H9 (cell line): ENCODE measurements at regions not wholly inside any gene's neighbourhood (a gene's known extent, or its start where the extent isn't known, plus 50 kb on each side); places are given as distances from the start of the nearest gene placed in this dataset.

Source experiments
- DNase-seq: peaks from one replicate; pipeline ENCODE4 v3.0.0-alpha.2; 2017
- H2AFZ ChIP-seq: one replicate; pipeline ENCODE4 v1.6.1; 2013; ENCODE audit warnings: mild to moderate bottlenecking, low read length, control low read depth, moderate library complexity
- H2AK5ac ChIP-seq: 2 replicates; pipeline ENCODE4 v1.6.1; 2013; ENCODE audit warnings: low read length, control low read depth, mixed read lengths; ENCODE audit not compliant: insufficient read length
- H2BK120ac ChIP-seq: one replicate; pipeline ENCODE4 v1.6.1; 2013; ENCODE audit warnings: low read depth, mild to moderate bottlenecking, low read length, control low read depth, inconsistent platforms; ENCODE audit not compliant: poor library complexity, severe bottlenecking
- H2BK12ac ChIP-seq: 2 replicates; pipeline ENCODE4 v1.6.1; 2013; ENCODE audit warnings: low read length, control low read depth, mixed read lengths, low read depth; ENCODE audit not compliant: insufficient read length
- H2BK15ac ChIP-seq: 2 replicates; pipeline ENCODE4 v1.6.1; 2013; ENCODE audit warnings: low read depth, low read length, control low read depth
- H2BK20ac ChIP-seq: one replicate; pipeline ENCODE4 v1.6.1; 2013; ENCODE audit warnings: low read depth, mild to moderate bottlenecking, low read length, control low read depth, inconsistent platforms; ENCODE audit not compliant: poor library complexity, severe bottlenecking
- H2BK5ac ChIP-seq: 2 replicates; pipeline ENCODE4 v1.6.1; 2013; ENCODE audit warnings: low read length, control low read depth, mixed read lengths; ENCODE audit not compliant: insufficient read length
- H3K14ac ChIP-seq: 2 replicates; pipeline ENCODE4 v1.6.1; 2013; ENCODE audit warnings: low read length, control low read depth; ENCODE audit not compliant: insufficient read depth
- H3K18ac ChIP-seq: 2 replicates; pipeline ENCODE4 v1.6.1; 2013; ENCODE audit warnings: low read depth, mild to moderate bottlenecking, mixed read lengths, low read length, control low read depth; ENCODE audit not compliant: insufficient read length
- H3K23ac ChIP-seq: 2 replicates; pipeline ENCODE4 v1.6.1; 2013; ENCODE audit warnings: low read length, control low read depth, mixed read lengths, low read depth; ENCODE audit not compliant: insufficient read length
- H3K23me2 ChIP-seq: 2 replicates; pipeline ENCODE4 v1.6.1; 2013; ENCODE audit warnings: low read depth, mild to moderate bottlenecking, mixed read lengths, low read length, control low read depth; ENCODE audit not compliant: insufficient read length, poor library complexity, severe bottlenecking
- H3K27ac ChIP-seq: 2 replicates; pipeline ENCODE4 v1.5.1; 2013; ENCODE audit warnings: low read length, control low read depth, mixed read lengths, low read depth; ENCODE audit not compliant: insufficient read length
- H3K27me3 ChIP-seq: 2 replicates; pipeline ENCODE4 v1.6.1; 2013; ENCODE audit warnings: low read length, control low read depth, inconsistent platforms; ENCODE audit not compliant: insufficient read depth
- H3K4ac ChIP-seq: 2 replicates; pipeline ENCODE4 v1.6.1; 2013; ENCODE audit warnings: low read depth, mild to moderate bottlenecking, control low read depth, inconsistent platforms, low read length, moderate library complexity
- H3K4me1 ChIP-seq: 2 replicates; pipeline ENCODE4 v1.6.1; 2013; ENCODE audit warnings: low read length, control low read depth, inconsistent platforms; ENCODE audit not compliant: insufficient read depth
- H3K4me2 ChIP-seq: 2 replicates; pipeline ENCODE4 v1.6.1; 2013; ENCODE audit warnings: low read length, control low read depth, mixed read lengths; ENCODE audit not compliant: insufficient read length, insufficient read depth
- H3K56ac ChIP-seq: 2 replicates; pipeline ENCODE4 v1.6.1; 2013; ENCODE audit warnings: low read depth, mild to moderate bottlenecking, mixed read lengths, low read length, control low read depth; ENCODE audit not compliant: insufficient read length
- H3K79me1 ChIP-seq: 2 replicates; pipeline ENCODE4 v1.6.1; 2013; ENCODE audit warnings: low read depth, mild to moderate bottlenecking, moderate library complexity, low read length, control low read depth, inconsistent platforms; ENCODE audit not compliant: insufficient read depth, poor library complexity, severe bottlenecking
- H3K79me2 ChIP-seq: 2 replicates; pipeline ENCODE4 v1.6.1; 2013; ENCODE audit warnings: low read length, control low read depth, inconsistent platforms; ENCODE audit not compliant: insufficient read depth
- H3K9ac ChIP-seq: 2 replicates; pipeline ENCODE4 v1.6.1; 2013; ENCODE audit warnings: low read length, control low read depth, mixed read lengths; ENCODE audit not compliant: insufficient read length; ENCODE audit errors: extremely low read depth
- H3K9me3 ChIP-seq: one replicate; pipeline ENCODE4 v1.6.1; 2013; ENCODE audit warnings: low read depth, low read length, inconsistent platforms; ENCODE audit not compliant: control insufficient read depth
- H3T11ph ChIP-seq: one replicate; pipeline ENCODE4 v1.6.1; 2013; ENCODE audit warnings: mild to moderate bottlenecking, low read length, control low read depth, inconsistent platforms
- H4K20me1 ChIP-seq: one replicate; pipeline ENCODE4 v1.6.1; 2013; ENCODE audit not compliant: control insufficient read depth, insufficient read length, insufficient read depth
- H4K5ac ChIP-seq: 2 replicates; pipeline ENCODE4 v1.6.1; 2013; ENCODE audit warnings: low read depth, mild to moderate bottlenecking, mixed read lengths, low read length, control low read depth; ENCODE audit not compliant: insufficient read length
- H4K8ac ChIP-seq: replicated peaks from 2 replicates; pipeline ENCODE4 v1.6.1; 2013; ENCODE audit warnings: low read length, control low read depth, mixed read lengths, low read depth; ENCODE audit not compliant: insufficient read length
- H4K91ac ChIP-seq: 2 replicates; pipeline ENCODE4 v1.6.1; 2013; ENCODE audit warnings: low read depth, mild to moderate bottlenecking, moderate library complexity, mixed read lengths, low read length, control low read depth; ENCODE audit not compliant: insufficient read length
- H3K27ac Mint-ChIP-seq, 3 experiments: 2 replicates in 2 of 3; 3 replicates in 1 of 3; pipeline ENCODE4 v1.8.0; 2020 to 2021; ENCODE audit warnings: mixed read lengths in 3 of 3, mild to moderate bottlenecking in 1 of 3, moderate library complexity in 1 of 3
- H3K27me3 Mint-ChIP-seq: 2 replicates; pipeline ENCODE4 v1.8.0; 2021; ENCODE audit warnings: low read depth, mild to moderate bottlenecking, moderate library complexity, mixed read lengths
- H3K36me3 Mint-ChIP-seq, 3 experiments: 2 replicates in 2 of 3; 3 replicates in 1 of 3; pipeline ENCODE4 v1.8.0; 2020 to 2021; ENCODE audit warnings: low read depth in 3 of 3, mixed read lengths in 3 of 3; ENCODE audit not compliant: insufficient read depth in 1 of 3
- H3K4me1 Mint-ChIP-seq, 2 experiments: 2 replicates each; pipeline ENCODE4 v1.8.0; 2020; ENCODE audit warnings: mixed read lengths in 2 of 2
- H3K4me3 Mint-ChIP-seq, 2 experiments: 2 replicates in 1 of 2; 3 replicates in 1 of 2; pipeline ENCODE4 v1.8.0; 2020 to 2021; ENCODE audit warnings: mild to moderate bottlenecking in 2 of 2, mixed read lengths in 2 of 2, moderate library complexity in 1 of 2
- H3K9me3 Mint-ChIP-seq, 2 experiments: 2 replicates in 1 of 2; 3 replicates in 1 of 2; pipeline ENCODE4 v1.8.0; 2020; ENCODE audit warnings: mild to moderate bottlenecking in 2 of 2, mixed read lengths in 2 of 2, moderate library complexity in 1 of 2
- WGBS: extraction: QIAGEN DNeasy Blood & Tissue Kit; methylation state at CpG from one replicate; pipeline ENCODE4 v1.1.7; 2013; ENCODE audit warnings: missing lambda C conversion rate, low lambda C conversion rate, mixed read lengths; ENCODE audit not compliant: insufficient read length; ENCODE audit errors: extremely low coverage; 5-methylcytosine and 5-hydroxymethylcytosine counted together
- TF ChIP-seq, protein P1 (sequence below): fragments of 200-600 bp; sonication (generic); conservative IDR thresholded peaks from 3 replicates; pipeline ENCODE4 v1.8.0; 2021; ENCODE audit warnings: antibody characterized with exemption, mild to moderate bottlenecking

DNA sequence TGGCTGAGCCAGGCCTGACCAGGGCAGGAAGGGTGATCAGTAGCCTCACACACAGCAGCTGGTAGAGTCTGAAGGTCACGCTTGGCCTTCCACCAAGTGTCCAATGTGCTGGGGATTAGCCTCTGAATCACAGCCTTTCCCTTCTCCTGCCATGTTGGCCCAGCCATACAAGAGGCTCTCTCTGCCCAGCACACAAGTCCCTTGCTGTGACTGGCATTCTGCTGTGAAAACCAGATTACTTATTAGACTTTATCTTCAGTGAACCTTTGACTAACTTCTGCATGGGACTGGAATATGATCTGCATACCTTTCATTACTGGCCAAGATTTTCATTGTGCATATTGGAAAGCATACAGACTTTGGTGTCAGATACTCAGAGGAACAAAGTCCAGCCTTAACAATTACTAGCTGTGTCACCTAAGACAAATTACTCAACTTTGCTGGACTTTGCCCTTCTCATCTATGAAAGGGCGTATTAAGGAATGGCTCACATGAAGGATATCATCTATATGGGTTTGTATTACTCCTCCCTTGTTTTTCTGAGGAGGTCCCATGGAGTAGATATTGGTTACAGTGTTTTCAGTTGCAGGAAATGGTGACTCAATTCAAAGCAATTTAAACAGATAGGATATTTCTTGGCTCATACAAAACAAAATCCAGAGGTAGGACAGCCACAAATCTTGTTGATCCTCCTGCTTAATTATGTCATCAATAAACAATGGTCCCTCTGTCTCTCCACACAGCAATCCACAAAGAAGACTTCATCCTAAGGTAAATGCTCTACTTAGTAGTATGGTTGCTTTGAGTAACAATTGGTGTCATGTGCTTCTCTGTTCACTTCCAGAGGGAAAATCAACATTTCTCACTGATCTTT, 99.6 kb downstream of the DYRK2 start:
- H4K8ac ChIP-seq: no peak overlapping the region
- no peak overlapping the region for H4K91ac ChIP-seq
- TF ChIP-seq, protein P1, sequence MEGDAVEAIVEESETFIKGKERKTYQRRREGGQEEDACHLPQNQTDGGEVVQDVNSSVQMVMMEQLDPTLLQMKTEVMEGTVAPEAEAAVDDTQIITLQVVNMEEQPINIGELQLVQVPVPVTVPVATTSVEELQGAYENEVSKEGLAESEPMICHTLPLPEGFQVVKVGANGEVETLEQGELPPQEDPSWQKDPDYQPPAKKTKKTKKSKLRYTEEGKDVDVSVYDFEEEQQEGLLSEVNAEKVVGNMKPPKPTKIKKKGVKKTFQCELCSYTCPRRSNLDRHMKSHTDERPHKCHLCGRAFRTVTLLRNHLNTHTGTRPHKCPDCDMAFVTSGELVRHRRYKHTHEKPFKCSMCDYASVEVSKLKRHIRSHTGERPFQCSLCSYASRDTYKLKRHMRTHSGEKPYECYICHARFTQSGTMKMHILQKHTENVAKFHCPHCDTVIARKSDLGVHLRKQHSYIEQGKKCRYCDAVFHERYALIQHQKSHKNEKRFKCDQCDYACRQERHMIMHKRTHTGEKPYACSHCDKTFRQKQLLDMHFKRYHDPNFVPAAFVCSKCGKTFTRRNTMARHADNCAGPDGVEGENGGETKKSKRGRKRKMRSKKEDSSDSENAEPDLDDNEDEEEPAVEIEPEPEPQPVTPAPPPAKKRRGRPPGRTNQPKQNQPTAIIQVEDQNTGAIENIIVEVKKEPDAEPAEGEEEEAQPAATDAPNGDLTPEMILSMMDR: no peak
- H3K18ac ChIP-seq: no peak overlapping the region
- no peak overlapping the region for H3T11ph ChIP-seq
- no peak overlapping the region for H3K4ac ChIP-seq
- H3K4me2 ChIP-seq: no peak overlapping the region
- no peak overlapping the region for H3K27ac ChIP-seq
- H3K56ac ChIP-seq: no peak overlapping the region
- no peaks in the 10 kb centered on the region for H3K9me3 ChIP-seq
- no peak overlapping the region for H3K9ac ChIP-seq
- H2AFZ ChIP-seq: no peak overlapping the region
- H2BK12ac ChIP-seq: no peak overlapping the region
- WGBS: no CpG with 5 or more reads among the region's 2 CpGs
- no peak overlapping the region for H2BK20ac ChIP-seq
- H3K79me2 ChIP-seq: no peaks in the 10 kb centered on the region
- no peaks in the 10 kb centered on the region for H3K23me2 ChIP-seq
- Mint-ChIP-seq H3K4me3 (no peak overlapping the region), H3K36me3 (peaks cover 0 to 2% (median 0%) of the 10 kb centered on the region in 3 experiments; a peak in 2 of 7 replicates), H3K27me3 (no peaks in the 10 kb centered on the region), H3K27ac (no peak overlapping the region), H3K4me1 (peaks cover 0 to 3% of the 10 kb centered on the region in 2 experiments; a peak in 2 of 4 replicates), H3K9me3 (peaks cover 2 to 5% of the 10 kb centered on the region in 2 experiments; a peak in 3 of 5 replicates)
- no peak overlapping the region for H3K14ac ChIP-seq
- no peak overlapping the region for H2BK120ac ChIP-seq
- H4K20me1 ChIP-seq: no peaks in the 10 kb centered on the region
- H3K79me1 ChIP-seq: no peaks in the 10 kb centered on the region
- no peaks in the 10 kb centered on the region for H3K4me1 ChIP-seq
- H2AK5ac ChIP-seq: no peak overlapping the region
- H2BK15ac ChIP-seq: no peak overlapping the region
- DNase-seq: no peak
- H3K27me3 ChIP-seq: no peaks in the 10 kb centered on the region
- no peak overlapping the region for H4K5ac ChIP-seq
- H2BK5ac ChIP-seq: no peak overlapping the region
- no peak overlapping the region for H3K23ac ChIP-seq
